GM12874 (cell line): ENCODE measurements at regions not wholly inside any gene's neighbourhood (a gene's known extent, or its start where the extent isn't known, plus 50 kb on each side); places are given as distances from the start of the nearest gene placed in this dataset.

ENCODE experiments used
- TF ChIP-seq, protein P1 (sequence below): IDR thresholded peaks from 2 replicates; pipeline ENCODE4 v1.5.1; 2011; ENCODE audit warnings: low read depth, mild to moderate bottlenecking, control low read depth, low read length, moderate library complexity; ENCODE audit not compliant: insufficient read depth

GRCh38 chrX:1106478-1107210, 105.8 kb downstream of the CRLF2 start:
- TF ChIP-seq, protein P1, sequence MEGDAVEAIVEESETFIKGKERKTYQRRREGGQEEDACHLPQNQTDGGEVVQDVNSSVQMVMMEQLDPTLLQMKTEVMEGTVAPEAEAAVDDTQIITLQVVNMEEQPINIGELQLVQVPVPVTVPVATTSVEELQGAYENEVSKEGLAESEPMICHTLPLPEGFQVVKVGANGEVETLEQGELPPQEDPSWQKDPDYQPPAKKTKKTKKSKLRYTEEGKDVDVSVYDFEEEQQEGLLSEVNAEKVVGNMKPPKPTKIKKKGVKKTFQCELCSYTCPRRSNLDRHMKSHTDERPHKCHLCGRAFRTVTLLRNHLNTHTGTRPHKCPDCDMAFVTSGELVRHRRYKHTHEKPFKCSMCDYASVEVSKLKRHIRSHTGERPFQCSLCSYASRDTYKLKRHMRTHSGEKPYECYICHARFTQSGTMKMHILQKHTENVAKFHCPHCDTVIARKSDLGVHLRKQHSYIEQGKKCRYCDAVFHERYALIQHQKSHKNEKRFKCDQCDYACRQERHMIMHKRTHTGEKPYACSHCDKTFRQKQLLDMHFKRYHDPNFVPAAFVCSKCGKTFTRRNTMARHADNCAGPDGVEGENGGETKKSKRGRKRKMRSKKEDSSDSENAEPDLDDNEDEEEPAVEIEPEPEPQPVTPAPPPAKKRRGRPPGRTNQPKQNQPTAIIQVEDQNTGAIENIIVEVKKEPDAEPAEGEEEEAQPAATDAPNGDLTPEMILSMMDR, result no peak

DNA sequence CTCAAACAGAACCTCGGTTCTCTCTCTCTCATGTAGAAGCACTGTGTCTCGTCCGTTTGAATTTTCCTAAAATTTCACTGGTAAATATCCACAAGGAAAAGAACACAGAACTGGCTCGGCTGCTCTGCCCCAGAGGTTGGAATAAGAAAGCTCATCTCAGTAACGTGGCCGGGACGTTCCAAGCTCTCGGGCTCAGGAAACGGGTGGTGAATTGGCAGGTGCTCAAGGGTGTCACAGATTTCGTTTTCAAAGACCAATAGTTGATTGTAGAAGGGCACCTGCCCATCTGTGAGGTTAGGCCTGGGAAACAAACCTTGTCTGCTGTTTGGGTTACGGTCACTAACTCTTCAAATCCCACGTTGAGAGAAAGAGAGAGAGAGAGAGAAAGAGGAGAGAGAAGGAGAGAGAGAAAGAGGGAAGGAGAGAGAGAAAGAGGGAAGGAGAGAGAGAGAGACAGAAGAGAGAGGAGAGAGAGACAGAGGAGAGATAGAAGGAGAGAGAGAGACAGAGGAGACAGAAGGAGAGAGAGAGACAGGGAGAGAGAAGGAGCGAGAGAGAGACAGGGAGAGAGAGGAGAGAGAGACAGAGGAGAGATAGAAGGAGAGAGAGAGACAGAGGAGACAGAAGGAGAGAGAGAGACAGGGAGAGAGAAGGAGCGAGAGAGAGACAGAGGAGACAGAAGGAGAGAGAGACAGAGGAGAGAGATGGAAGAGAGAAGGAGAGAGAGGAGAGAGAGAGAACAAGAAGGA, 106.6 kb downstream of the CRLF2 start:
- TF ChIP-seq, protein P1, result no peak

DNA sequence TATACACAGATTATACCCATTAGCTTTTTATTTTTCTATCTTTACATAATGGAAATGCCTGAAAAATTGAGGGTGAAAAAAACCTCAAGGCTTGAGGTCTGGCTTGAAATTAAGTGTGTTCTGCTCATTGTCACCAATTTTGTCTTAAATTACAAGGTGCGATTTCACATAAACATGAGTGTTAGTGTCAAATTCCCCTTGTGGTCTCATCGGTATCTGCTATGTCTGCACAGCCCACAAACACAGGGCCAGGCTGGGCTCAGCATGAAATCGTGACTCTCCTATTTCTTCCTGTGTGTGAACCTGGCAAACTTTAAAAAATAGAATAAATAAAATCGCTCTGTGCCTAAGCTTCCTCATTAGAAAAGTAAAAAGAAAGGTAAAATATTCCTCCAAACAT, 109.1 kb downstream of the CRLF2 start:
- TF ChIP-seq, protein P1, result no peak

DNA sequence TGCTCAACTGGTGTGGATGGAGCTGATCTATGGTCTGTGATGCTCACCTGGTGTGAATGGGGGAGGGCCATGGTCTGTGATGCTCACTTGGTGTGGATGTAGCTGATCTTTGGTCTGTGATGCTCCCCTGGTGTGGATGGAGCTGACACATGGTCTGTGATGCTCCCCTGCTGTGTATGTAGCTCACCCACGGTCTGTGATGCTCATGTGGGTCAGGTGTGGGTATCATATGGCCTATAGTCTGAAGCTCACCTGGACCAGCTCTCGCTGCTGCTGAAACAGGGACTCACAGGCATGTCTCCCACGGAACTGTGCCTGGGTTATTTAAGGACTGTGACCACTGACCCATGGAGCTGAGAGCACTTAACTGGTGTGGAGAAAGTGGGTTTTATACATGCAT, 109.7 kb downstream of the CRLF2 start:
- TF ChIP-seq, protein P1, result no peak

GRCh38 chrX:1099146-1099770, 113.2 kb downstream of the CRLF2 start:
- TF ChIP-seq, protein P1, result no peak

DNA sequence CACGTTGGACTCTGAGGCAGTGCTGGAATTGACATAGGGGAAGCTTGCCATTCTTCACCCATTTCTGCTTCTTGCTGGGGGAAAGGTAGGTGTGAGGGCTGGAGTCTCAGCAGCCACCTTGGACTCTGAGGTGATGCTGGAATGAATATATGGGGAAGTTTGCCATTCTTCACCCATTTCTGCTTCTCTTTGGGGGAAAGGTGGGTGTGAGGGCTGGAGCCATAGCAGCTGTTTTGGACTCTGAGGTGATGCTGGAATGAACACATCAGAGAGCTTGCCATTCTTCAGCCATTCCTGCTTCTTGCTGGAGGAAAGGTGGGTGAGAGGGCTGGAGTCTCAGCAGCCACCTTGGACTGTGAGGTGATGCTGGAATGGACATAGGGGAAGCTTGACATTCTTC, 115.1 kb downstream of the CRLF2 start:
- TF ChIP-seq, protein P1, result no peak

GRCh38 chrX:1094566-1095333, 117.7 kb downstream of the CRLF2 start:
- TF ChIP-seq, protein P1, result no peak
